ENCODE measurements at regions not wholly inside any gene's neighbourhood (a gene's known extent, or its start where the extent isn't known, plus 50 kb on each side); places are given as distances from the start of the nearest gene placed in this dataset.

GRCh38 chr12:20300457-20300856 lies 67.9 kb upstream of the PDE3A start:
- DNase-seq, result no peak
- Histone ChIP-seq H3K9me3 (replicated peaks) (peaks cover 8% of the 10 kb centered on the region), H3K36me3 (no peaks in the 10 kb centered on the region), H3K27ac (replicated peaks) (no peak overlapping the region), H3K4me3 (no peak overlapping the region), H3K27me3 (ENCODE audit: low read depth) (no peaks in the 10 kb centered on the region), H3K4me1 (no peaks in the 10 kb centered on the region)
- intact Hi-C loops (cut with micrococcal nuclease), result no loop called here
- TF ChIP-seq, protein P1, sequence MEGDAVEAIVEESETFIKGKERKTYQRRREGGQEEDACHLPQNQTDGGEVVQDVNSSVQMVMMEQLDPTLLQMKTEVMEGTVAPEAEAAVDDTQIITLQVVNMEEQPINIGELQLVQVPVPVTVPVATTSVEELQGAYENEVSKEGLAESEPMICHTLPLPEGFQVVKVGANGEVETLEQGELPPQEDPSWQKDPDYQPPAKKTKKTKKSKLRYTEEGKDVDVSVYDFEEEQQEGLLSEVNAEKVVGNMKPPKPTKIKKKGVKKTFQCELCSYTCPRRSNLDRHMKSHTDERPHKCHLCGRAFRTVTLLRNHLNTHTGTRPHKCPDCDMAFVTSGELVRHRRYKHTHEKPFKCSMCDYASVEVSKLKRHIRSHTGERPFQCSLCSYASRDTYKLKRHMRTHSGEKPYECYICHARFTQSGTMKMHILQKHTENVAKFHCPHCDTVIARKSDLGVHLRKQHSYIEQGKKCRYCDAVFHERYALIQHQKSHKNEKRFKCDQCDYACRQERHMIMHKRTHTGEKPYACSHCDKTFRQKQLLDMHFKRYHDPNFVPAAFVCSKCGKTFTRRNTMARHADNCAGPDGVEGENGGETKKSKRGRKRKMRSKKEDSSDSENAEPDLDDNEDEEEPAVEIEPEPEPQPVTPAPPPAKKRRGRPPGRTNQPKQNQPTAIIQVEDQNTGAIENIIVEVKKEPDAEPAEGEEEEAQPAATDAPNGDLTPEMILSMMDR (IDR thresholded peaks at IDR 0.05; ENCODE audit: borderline replicate concordance), result no peak

DNA sequence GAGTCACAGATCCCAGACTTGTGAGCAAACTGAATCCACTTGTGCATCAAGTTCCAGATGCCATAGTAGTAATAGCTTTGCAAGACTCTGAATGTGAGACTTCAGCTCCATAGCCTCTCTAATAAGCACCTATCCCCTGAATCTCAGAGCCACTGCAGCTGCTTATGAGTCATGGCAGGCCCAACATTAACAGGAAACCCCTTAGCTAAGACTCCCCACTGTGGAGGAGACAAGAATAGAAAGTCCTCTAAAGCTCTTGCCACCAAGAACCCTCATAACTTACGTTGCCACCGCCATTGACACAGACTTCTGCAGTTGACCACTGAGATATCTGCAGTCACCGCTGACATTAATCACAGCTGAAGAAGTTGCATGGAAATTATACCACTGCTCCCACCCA lies 62.9 kb upstream of the PDE3A start:
- no peak overlapping the region for H3K27ac ChIP-seq (replicated peaks)
- no peaks in the 10 kb centered on the region for H3K27me3 ChIP-seq (ENCODE audit: low read depth)
- H3K9me3 ChIP-seq (replicated peaks), result peaks cover 23% of the 10 kb centered on the region
- no peak for DNase-seq
- H3K36me3 ChIP-seq, result no peaks in the 10 kb centered on the region
- TF ChIP-seq, protein P1 (IDR thresholded peaks at IDR 0.05; ENCODE audit: borderline replicate concordance), result no peak
- no peak overlapping the region for H3K4me3 ChIP-seq
- peaks cover 4% of the 10 kb centered on the region for H3K4me1 ChIP-seq
- intact Hi-C loops (cut with micrococcal nuclease), result no loop called here

DNA sequence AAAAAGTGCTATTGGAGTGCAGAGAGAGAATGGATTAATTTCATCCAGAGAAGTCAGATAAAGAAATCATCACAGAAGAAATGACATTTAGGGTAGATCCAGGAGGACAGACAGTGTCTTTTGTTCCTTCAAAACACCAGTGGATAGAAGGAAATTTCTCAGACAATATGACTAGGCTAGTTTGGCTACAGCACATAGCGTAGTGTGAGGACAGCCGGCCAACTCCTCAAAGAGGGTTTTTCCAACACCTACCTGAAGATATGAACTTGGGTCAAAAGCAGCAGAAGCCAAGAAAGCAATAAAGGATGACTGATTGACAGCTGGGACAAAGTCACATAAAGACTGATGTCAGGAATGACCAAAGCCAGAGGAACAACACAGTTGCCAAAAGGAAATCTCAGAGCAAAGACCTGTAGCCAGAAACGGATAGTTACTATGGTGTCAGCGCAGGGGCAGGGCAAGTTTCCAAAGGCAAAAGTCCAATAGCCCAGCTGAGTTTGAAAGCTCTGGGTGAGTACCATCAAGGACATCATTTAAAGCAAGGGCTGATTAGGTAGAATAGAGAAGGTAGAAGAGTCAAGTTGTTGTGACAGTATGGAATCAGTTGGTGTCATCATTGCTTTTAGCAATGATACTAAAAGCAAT lies 58.7 kb upstream of the PDE3A start:
- Histone ChIP-seq H3K9me3 (replicated peaks) (peaks cover 23% of the 10 kb centered on the region), H3K27ac (replicated peaks) (peak overlapping the region; percentile 51), H3K4me3 (no peak overlapping the region), H3K36me3 (no peaks in the 10 kb centered on the region), H3K27me3 (ENCODE audit: low read depth) (no peaks in the 10 kb centered on the region), H3K4me1 (peaks cover 11% of the 10 kb centered on the region)
- DNase-seq, result peak; percentile 74
- intact Hi-C loops (cut with micrococcal nuclease), result no loop called here
- TF ChIP-seq, protein P1 (IDR thresholded peaks at IDR 0.05; ENCODE audit: borderline replicate concordance), result no peak

GRCh38 chr12:20314328-20314727 lies 54.0 kb upstream of the PDE3A start:
- Histone ChIP-seq H3K4me1 (peaks cover 21% of the 10 kb centered on the region), H3K9me3 (replicated peaks) (peaks cover 4% of the 10 kb centered on the region), H3K27me3 (ENCODE audit: low read depth) (no peaks in the 10 kb centered on the region), H3K4me3 (no peak overlapping the region), H3K27ac (replicated peaks) (peak overlapping the region; percentile 22), H3K36me3 (no peaks in the 10 kb centered on the region)
- intact Hi-C loops (cut with micrococcal nuclease), result no loop called here
- no peak for DNase-seq
- TF ChIP-seq, protein P1 (IDR thresholded peaks at IDR 0.05; ENCODE audit: borderline replicate concordance), result no peak

DNA sequence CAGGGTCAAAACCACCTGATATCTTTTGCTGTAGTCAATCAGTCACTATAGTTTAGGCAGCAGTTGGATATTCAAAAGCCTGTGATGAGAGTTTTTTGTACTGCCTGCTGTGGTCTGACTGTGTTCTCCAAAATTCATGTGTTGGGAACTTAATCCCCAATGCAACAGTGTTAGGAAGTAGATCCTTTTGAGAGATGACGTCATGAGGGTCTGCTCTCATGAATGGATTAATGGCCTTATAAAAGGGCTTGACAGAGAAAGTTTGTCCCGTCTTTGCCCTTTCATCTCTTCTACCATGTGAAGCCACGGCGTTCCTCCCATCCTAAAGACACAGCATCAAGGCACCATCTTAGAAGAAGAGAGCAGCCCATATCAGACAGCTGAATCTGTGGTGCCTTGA lies 50.8 kb upstream of the PDE3A start:
- no peak for DNase-seq
- H3K36me3 ChIP-seq, result no peaks in the 10 kb centered on the region
- H3K4me1 ChIP-seq, result peaks cover 28% of the 10 kb centered on the region
- H3K9me3 ChIP-seq (replicated peaks), result peaks cover 4% of the 10 kb centered on the region
- no peak overlapping the region for H3K27ac ChIP-seq (replicated peaks)
- TF ChIP-seq, protein P1 (IDR thresholded peaks at IDR 0.05; ENCODE audit: borderline replicate concordance), result no peak
- intact Hi-C loops (cut with micrococcal nuclease), result no loop called here
- H3K4me3 ChIP-seq, result no peak overlapping the region
- no peaks in the 10 kb centered on the region for H3K27me3 ChIP-seq (ENCODE audit: low read depth)

Measured in left ventricle myocardium inferior (tissue), 1 donor.